Lower leg skin (tissue), 3 donors: ENCODE measurements at regions not wholly inside any gene's neighbourhood (a gene's known extent, or its start where the extent isn't known, plus 50 kb on each side); places are given as distances from the start of the nearest gene placed in this dataset.

Experiments
- POLR2A ChIP-seq, 2 donors: fragments of 450-650 bp; IDR thresholded peaks; one replicate each; pipeline ENCODE4 v1.6.1; 2016 to 2017; ENCODE audit warnings: antibody characterized with exemption in 2 of 2, mild to moderate bottlenecking in 1 of 2, moderate library complexity in 1 of 2
- TF ChIP-seq, protein P1 (sequence below), 3 donors: fragments of 450-650 bp; IDR thresholded peaks; one replicate each; pipeline ENCODE4 v1.5.1; 2016; ENCODE audit warnings: antibody characterized with exemption in 3 of 3, mild to moderate bottlenecking in 3 of 3, moderate library complexity in 2 of 3

DNA sequence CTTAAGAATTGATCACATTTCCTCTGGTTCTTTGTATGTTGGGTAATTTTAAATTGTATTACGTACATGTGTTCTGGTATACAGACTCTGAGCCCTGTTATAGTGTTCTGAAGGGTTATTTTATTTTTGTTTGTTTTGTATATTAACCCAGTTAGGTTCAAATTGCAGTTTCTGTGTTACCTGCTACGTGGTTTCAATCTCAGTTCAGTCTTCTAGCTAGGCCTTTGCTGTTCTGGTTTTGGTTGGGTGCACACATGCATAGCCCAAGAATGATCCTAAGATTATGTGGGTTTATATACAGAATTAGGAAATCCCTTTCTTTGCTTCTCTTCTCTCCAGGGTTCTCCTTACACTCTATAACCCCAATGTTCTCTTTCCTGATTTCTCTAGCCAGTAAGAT is 161.0 kb downstream of the PPP1R2C start:
- TF ChIP-seq, protein P1, sequence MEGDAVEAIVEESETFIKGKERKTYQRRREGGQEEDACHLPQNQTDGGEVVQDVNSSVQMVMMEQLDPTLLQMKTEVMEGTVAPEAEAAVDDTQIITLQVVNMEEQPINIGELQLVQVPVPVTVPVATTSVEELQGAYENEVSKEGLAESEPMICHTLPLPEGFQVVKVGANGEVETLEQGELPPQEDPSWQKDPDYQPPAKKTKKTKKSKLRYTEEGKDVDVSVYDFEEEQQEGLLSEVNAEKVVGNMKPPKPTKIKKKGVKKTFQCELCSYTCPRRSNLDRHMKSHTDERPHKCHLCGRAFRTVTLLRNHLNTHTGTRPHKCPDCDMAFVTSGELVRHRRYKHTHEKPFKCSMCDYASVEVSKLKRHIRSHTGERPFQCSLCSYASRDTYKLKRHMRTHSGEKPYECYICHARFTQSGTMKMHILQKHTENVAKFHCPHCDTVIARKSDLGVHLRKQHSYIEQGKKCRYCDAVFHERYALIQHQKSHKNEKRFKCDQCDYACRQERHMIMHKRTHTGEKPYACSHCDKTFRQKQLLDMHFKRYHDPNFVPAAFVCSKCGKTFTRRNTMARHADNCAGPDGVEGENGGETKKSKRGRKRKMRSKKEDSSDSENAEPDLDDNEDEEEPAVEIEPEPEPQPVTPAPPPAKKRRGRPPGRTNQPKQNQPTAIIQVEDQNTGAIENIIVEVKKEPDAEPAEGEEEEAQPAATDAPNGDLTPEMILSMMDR (IDR thresholded peaks at IDR 0.05) = no peak
- no peak for TF ChIP-seq POLR2A (IDR thresholded peaks at IDR 0.05)
